ACHN (cell line): ENCODE measurements at regions not wholly inside any gene's neighbourhood (a gene's known extent, or its start where the extent isn't known, plus 50 kb on each side); places are given as distances from the start of the nearest gene placed in this dataset.

Source experiments
- DNase-seq: peaks from one replicate; pipeline ENCODE4 v3.0.0-alpha.2; 2015
- in situ Hi-C: cut with HindIII; loops from 2 replicates; pipeline ENCODE4 v1.10.0; 2017; ENCODE audit warnings: low sequenced_read_pairs, low pct_ligation_motif_present, low pct_unique_long_range_greater_than_20kb

DNA sequence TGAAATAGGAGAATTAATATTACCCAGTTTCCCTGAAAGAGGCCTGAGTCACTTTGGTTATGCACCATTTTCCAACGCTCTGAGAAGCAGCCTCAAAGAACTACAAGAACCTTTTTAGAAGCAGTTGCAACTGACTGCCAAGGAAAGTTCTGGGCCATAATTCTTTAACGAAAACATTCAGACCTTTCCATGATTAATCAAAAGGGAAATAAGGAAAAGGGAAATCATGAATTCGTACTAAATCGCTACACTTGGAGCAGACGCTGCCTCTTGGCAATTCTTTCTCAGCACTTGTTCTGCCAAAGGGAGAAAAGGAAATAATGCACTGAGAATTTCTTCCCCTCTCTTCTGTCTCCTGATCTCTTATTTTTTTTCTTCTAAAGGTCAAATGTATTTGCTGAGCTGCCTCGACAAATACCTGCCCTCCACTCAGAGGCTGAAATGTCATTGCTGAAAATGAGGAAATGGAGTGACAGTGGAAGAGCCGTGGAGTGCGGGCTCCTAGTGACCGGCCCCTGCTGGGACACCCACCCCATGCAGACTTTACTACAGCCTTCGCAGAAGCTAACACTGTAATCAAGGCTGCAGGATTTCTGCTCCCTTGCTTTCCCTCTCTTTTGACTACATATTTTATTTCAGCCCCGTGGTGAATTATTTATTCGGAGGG, 67.9 kb upstream of the GALNT2 start:
- in situ Hi-C loops: no loop called here
- no peak for DNase-seq

DNA sequence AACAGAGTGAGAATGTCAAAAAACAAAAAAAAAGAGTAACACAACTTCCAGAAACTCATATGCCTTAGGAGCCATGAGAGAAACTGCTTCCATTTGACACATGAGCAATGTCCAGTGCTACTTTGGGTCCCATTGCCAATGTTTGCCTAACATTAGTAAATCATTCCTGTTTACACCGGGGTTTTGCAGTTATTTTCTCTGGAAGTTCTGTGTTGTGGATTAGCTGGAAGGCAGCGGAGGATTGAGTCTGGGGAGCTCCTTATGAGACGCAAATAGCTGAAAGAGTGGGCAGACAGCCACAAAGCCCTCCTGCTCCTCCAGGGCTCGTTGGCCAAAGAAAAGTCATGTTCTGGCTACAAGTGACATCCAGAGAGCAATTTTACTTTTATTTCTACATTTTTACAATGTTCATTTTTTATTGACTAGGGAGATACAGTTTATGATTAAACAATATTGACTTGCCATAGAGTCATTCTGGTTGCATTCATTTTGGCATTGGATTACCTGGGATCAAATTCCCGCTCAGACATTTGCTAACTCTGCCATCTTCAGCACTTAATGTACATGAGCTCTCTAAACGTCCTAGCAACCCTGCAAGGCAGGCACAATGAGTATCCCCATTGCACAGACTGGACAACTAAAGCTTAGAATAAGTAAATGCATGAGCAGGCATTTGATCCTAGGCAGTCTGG, 66.4 kb upstream of the GALNT2 start:
- in situ Hi-C loops: no loop called here
- no peak for DNase-seq

DNA sequence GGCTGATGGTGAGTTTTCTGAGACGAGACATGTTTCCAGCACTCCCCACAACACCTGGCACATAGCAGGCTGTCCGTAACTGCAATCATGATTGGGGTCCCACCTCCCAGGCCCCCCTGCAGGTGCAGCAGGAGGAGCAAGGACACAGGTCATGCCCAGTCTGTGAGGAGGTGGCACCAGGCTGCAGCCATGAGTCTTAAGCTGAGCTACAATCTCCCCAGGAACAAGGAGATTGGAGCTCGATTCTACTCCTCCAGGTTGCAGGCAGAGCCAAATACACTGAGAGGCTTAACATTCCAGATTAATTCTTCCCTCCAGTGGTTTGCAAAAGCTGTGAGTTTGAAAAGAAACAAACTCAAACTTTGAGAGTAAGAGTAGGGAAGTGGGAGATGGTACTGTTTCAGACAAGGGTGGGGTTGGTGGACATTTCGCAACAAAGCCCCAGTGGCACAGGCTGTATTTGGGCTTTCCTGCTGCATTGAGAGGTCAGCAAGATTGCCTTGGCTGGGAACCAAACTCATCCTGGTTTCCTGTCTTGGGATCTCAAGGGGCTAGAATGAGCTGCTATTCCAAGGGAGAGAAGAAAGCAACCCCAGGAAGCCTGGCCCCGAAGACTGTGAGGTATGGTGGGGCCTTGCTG, 64.8 kb upstream of the GALNT2 start:
- in situ Hi-C loops: no loop called here

DNA sequence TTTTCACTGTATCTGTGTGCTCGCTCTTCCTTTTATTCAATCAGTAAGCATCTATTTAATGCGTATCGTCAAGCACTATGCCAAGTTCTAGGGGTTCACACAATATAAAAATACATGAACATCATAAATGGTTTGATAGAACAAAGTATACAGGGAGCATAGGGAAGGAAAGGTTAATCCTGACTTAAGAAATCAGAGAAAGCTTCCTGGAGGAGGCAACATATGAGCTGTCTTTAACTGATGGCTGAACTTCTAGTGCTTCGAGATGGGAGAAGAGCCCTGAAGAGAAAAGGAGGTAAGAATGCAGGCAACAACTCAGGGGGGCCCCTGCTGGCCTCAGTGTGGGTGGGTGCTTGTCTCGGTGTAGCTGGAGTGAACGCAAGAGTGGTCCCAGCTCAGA, 63.6 kb upstream of the GALNT2 start:
- DNase-seq: no peak

More for the DNA sequence above, 64.8 kb upstream of the GALNT2 start:
- no peak for DNase-seq

DNA sequence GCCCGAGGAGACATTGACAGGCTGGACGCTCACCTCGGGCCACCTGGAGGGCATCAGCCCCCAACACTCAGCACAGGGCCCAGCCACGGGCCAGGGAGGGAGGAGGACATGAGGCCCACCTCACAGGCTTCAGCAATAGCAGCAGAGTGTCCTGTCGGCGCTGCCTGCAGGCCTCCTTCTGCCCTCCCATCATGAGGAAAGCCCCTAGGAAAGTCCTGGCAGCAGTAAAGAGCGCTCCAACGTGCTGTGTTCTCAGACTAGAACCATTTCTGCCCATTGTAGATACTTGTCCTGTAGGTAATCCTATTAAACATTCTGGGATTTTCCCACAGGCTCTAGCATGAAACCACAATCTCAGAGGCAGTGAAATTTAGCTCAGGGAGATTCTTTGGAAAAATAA, 62.0 kb upstream of the GALNT2 start:
- in situ Hi-C loops: no loop called here
- DNase-seq: no peak

More for the DNA sequence above, 63.6 kb upstream of the GALNT2 start:
- in situ Hi-C loops: no loop called here

DNA sequence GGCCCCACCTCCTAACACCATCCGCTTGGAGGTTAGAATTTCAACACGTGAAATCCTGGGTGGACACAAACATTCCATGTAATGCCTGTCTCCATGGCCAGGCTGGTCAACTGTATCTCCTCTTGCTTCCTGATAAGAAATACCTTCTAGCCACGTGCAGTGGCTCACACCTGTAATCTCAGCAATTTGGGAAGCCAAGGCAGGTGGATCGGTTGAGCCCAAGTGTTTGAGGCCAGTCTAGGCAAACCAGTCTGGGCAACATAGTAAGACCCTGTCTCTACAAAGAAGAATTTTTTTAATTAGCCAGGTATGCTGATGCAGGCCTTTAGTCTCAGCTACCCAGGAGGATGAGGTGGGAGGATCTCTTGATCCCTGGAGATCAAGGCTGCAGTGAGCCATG, 58.3 kb upstream of the GALNT2 start:
- in situ Hi-C loops: no loop called here
- DNase-seq: no peak

- in situ Hi-C loops: no loop called here
Observed at GRCh38 chr1:230009611-230010313, 57.3 kb upstream of the GALNT2 start.

DNA sequence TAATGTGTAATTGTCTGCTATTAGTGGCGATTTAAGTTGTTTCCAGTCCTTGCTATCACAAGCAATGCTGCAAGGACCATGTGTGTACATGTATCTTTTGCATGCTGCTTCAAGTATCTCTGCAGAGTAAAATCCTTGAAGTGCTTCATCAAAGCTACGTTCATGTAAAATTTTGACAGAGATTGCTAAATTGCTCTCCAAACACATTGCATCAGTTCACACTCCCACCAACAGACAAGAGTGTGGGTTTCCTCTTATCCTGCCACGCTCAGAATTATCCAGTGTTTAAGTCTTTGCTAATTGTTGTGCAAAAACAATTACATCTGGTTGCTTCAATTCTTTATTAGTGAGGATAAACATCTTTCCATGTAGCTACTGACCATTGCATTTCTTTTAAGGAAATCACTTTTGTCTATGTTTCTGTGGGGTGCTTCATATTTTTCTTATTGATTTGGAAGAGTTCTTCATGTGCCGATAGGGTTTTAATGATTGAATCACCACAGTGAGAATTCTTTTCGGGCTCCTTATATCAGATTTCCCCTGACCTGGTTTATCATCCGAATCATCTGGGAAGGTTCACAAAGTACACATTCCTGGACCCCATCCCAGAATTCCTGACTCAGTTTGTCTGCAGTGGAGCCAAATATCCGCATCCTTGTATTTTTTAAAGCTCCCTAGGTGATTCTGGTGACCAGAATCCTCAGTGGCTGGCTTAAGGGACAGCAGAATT, 56.3 kb upstream of the GALNT2 start:
- no peak for DNase-seq
- in situ Hi-C loops: no loop called here

More at GRCh38 chr1:230009611-230010313, 57.3 kb upstream of the GALNT2 start:
- DNase-seq: no peak

DNA sequence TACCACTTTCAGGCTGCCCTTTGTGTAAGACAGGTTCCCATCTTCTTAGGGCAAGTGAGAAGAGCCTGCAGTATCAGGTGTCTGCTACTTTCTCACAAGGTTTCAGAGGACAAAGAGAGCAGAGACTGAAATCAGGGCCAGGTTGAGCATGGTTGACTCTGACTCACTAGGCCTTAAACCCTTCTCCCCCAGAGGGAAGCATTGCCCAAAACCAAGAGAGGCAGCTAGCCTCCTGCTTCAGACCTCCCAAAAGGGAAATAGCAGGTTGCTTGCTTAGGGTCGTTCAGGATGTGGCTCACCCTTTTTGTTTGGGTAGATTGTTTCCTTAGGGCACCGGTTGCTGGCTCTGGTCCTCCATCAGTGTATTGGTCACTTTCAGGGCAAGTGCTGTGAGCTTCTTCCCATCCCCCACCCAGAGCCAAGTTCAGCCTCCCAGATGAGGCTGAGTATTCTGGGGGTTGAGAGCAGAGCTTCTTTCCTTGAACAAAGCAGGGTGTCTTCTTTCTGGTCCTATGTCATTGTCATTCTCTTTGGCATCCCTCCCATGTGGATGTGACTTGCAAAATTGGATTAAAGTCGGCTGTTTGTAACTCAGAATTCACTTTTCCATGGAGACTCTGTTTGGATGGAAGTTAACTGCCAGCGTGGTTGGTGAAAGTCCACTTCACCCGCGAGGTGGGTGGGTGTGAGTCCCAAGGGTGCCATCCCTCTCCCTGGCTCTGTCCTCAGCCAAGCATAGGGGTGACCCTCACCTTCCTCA, 55.5 kb upstream of the GALNT2 start:
- DNase-seq: no peak
- in situ Hi-C loops: no loop called here

GRCh38 chr1:230012093-230012393, 55.0 kb upstream of the GALNT2 start:
- in situ Hi-C loops: no loop called here
- no peak for DNase-seq

DNA sequence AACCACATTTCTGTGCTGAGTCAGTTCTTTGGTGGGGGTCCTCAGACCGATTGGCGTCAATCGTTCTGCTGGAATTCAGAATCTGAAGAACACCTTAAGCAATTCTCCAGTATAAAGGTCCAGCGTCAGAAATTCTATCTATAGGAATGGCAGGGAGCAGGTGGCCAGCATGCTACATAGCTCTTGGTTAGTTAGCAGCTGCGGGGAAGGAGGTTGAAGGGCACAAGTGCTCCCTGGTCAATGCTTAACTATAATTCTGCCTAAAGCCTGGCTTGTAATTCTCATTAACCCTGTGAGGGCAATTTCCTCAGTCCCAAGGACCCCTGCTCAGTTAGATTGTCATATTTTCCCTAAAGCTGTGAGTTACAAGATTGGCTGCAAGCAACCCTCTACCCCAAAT, 54.3 kb upstream of the GALNT2 start:
- no peak for DNase-seq
- in situ Hi-C loops: no loop called here

DNA sequence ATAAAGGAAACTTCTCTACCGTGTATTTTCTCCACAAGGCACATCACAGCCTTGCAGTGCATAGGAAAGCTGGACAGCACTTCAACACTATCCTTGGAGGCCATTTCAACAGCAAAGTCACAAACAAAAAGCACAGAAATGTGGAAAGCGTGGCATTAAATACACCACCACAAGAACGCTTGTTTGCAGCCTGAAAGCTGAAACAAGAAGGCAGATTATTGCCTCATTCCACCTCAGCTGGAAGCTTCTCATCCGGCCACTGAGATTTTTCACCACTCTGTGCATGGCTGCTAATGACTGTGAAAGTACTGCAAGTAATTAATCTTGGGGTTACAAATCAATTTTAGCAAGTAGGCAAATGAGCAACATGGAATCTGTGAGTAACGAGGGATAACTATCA, 50.9 kb upstream of the GALNT2 start:
- DNase-seq: no peak
- in situ Hi-C loops: no loop called here
